Hippocampal formation (tissue), 2 donors: ENCODE measurements at regions not wholly inside any gene's neighbourhood (a gene's known extent, or its start where the extent isn't known, plus 50 kb on each side); places are given as distances from the start of the nearest gene placed in this dataset.

ENCODE experiments used
- DNase-seq, 2 donors: peaks; one replicate each; lab custom pipeline; 2025; lab: John Stamatoyannopoulos, UW

- no peak for DNase-seq
These were observed 283.8 kb downstream of the USP25 start for GRCh38 chr21:16013570-16013969.

- no peak for DNase-seq
These were observed 291.1 kb downstream of the USP25 start for GRCh38 chr21:16020878-16021277.

- no peak for DNase-seq
These were observed 292.3 kb downstream of the USP25 start for GRCh38 chr21:16022116-16022515.

- no peak for DNase-seq
These were observed 293.1 kb downstream of the USP25 start for GRCh38 chr21:16022921-16023320.

- no peak for DNase-seq
These were observed 298.4 kb downstream of the USP25 start for GRCh38 chr21:16028142-16028541.

GRCh38 chr21:16028941-16029464 is 299.2 kb downstream of the USP25 start:
- DNase-seq, result no peak

- DNase-seq, result no peak
These were observed 303.4 kb downstream of the USP25 start for GRCh38 chr21:16033193-16033592.

GRCh38 chr21:16034446-16035190 is 304.8 kb downstream of the USP25 start:
- no peak for DNase-seq

- no peak for DNase-seq
These were observed 307.7 kb downstream of the USP25 start for GRCh38 chr21:16037421-16037955.

GRCh38 chr21:16040601-16041000 is 310.8 kb downstream of the USP25 start:
- no peak for DNase-seq

GRCh38 chr21:16044676-16045075 is 314.9 kb downstream of the USP25 start:
- DNase-seq, result no peak

GRCh38 chr21:16046656-16047330 is 317.0 kb downstream of the USP25 start:
- no peak for DNase-seq

GRCh38 chr21:16047904-16048303 is 318.1 kb downstream of the USP25 start:
- no peak for DNase-seq

GRCh38 chr21:16055014-16055413 is 325.2 kb downstream of the USP25 start:
- no peak for DNase-seq

GRCh38 chr21:16058896-16059295 is 329.1 kb downstream of the USP25 start:
- DNase-seq, result no peak

GRCh38 chr21:16059981-16060380 is 330.2 kb downstream of the USP25 start:
- DNase-seq, result no peak

GRCh38 chr21:16061194-16061593 is 331.4 kb downstream of the USP25 start:
- DNase-seq, result no peak

- DNase-seq, result peak in 1 of 2 donors; percentile 47
These were observed 339.7 kb downstream of the USP25 start for GRCh38 chr21:16069178-16070112.

- peak; percentile 48 to 73 for DNase-seq
These were observed 340.4 kb downstream of the USP25 start for GRCh38 chr21:16070207-16070651.

GRCh38 chr21:16071092-16071491 is 341.3 kb downstream of the USP25 start:
- DNase-seq, result peak; percentile 79 to 92

- DNase-seq, result peak in 1 of 2 donors; percentile 78
These were observed 342.0 kb downstream of the USP25 start for GRCh38 chr21:16071761-16072160.

- peak in 1 of 2 donors; percentile 77 for DNase-seq
These were observed 342.4 kb downstream of the USP25 start for GRCh38 chr21:16072221-16072620.
